DOHH2 (cell line): ENCODE measurements at regions not wholly inside any gene's neighbourhood (a gene's known extent, or its start where the extent isn't known, plus 50 kb on each side); places are given as distances from the start of the nearest gene placed in this dataset.

Source experiments
- H3F3A ChIP-seq: fragments of 200-600 bp; sonication (generic), shearing (Covaris generic); 2 replicates; pipeline ENCODE4 v1.6.0; 2016; ENCODE audit warnings: antibody characterized with exemption, mild to moderate bottlenecking; ENCODE audit not compliant: control insufficient read depth, insufficient read depth
- H3K27ac ChIP-seq: fragments of 200-600 bp; sonication (generic); 2 replicates; pipeline ENCODE4 v1.5.1; 2014; ENCODE audit warnings: low read depth, mild to moderate bottlenecking, low read length, moderate library complexity
- H3K27me3 ChIP-seq: fragments of 200-600 bp; sonication (generic); 2 replicates; pipeline ENCODE4 v1.6.1; 2014; ENCODE audit warnings: mild to moderate bottlenecking, low read length, mixed read lengths; ENCODE audit not compliant: control insufficient read depth
- H3K36me3 ChIP-seq: fragments of 200-600 bp; sonication (generic); 2 replicates; pipeline ENCODE4 v1.6.1; 2014; ENCODE audit warnings: mild to moderate bottlenecking, low read length, moderate library complexity, mixed read lengths; ENCODE audit not compliant: control insufficient read depth
- H3K4me1 ChIP-seq: fragments of 200-600 bp; sonication (generic); 2 replicates; pipeline ENCODE4 v1.6.1; 2014; ENCODE audit warnings: mild to moderate bottlenecking, low read length, mixed read lengths; ENCODE audit not compliant: control insufficient read depth
- H3K4me2 ChIP-seq: fragments of 200-600 bp; sonication (generic); 2 replicates; pipeline ENCODE4 v1.6.0; 2014; ENCODE audit warnings: mild to moderate bottlenecking, low read length, moderate library complexity
- H3K4me3 ChIP-seq: fragments of 200-600 bp; sonication (generic); 2 replicates; pipeline ENCODE4 v1.5.1; 2014; ENCODE audit warnings: mild to moderate bottlenecking, low read length, mixed read lengths
- H3K79me2 ChIP-seq: fragments of 200-600 bp; sonication (generic); 2 replicates; pipeline ENCODE4 v1.6.1; 2014; ENCODE audit warnings: mild to moderate bottlenecking, low read length, mixed read lengths; ENCODE audit not compliant: control insufficient read depth
- H3K9me2 ChIP-seq: fragments of 200-600 bp; sonication (generic); replicated peaks from 2 replicates; pipeline ENCODE4 v1.6.1; 2014; ENCODE audit warnings: mild to moderate bottlenecking, low read length, mixed read lengths; ENCODE audit not compliant: control insufficient read depth
- H3K9me3 ChIP-seq: fragments of 200-600 bp; sonication (generic); 2 replicates; pipeline ENCODE4 v1.6.1; 2014; ENCODE audit warnings: antibody characterized with exemption, low read length, mixed read lengths; ENCODE audit not compliant: control insufficient read depth, insufficient read depth
- H4K20me1 ChIP-seq: fragments of 200-600 bp; sonication (generic); 2 replicates; pipeline ENCODE4 v1.6.0; 2014; ENCODE audit warnings: low read depth, mild to moderate bottlenecking, antibody characterized with exemption, low read length, moderate library complexity; ENCODE audit not compliant: control insufficient read depth, insufficient read depth
- CTCF ChIP-seq: fragments of 200-600 bp; sonication (generic); IDR thresholded peaks from one replicate; pipeline ENCODE4 v1.5.1; 2014; ENCODE audit warnings: antibody characterized with exemption, mild to moderate bottlenecking, low read depth, low read length; ENCODE audit not compliant: poor library complexity, severe bottlenecking
- EZH2phosphoT487 ChIP-seq: fragments of 200-600 bp; sonication (generic); IDR thresholded peaks from 2 replicates; pipeline ENCODE4 v1.6.1; 2017; ENCODE audit warnings: borderline replicate concordance, mild to moderate bottlenecking, antibody characterized with exemption, low read length, moderate library complexity, mixed read lengths

- no peak for TF ChIP-seq CTCF
- no peak for TF ChIP-seq EZH2phosphoT487
- Histone ChIP-seq H3K27ac (no peak overlapping the region), H3K9me3 (no peaks in the 10 kb centered on the region), H3K4me2 (no peak overlapping the region), H3F3A (no peaks in the 10 kb centered on the region), H3K4me3 (no peak overlapping the region), H4K20me1 (no peaks in the 10 kb centered on the region), H3K27me3 (no peaks in the 10 kb centered on the region), H3K36me3 (no peaks in the 10 kb centered on the region), H3K79me2 (no peaks in the 10 kb centered on the region), H3K4me1 (no peaks in the 10 kb centered on the region), H3K9me2 (no peaks in the 10 kb centered on the region)
These were observed 128.7 kb upstream of the USP38 start for GRCh38 chr4:143055997-143056396.

- Histone ChIP-seq H3K27me3 (no peaks in the 10 kb centered on the region), H4K20me1 (no peaks in the 10 kb centered on the region), H3K9me3 (no peaks in the 10 kb centered on the region), H3K4me2 (no peak overlapping the region), H3K4me3 (no peak overlapping the region), H3K4me1 (no peaks in the 10 kb centered on the region), H3K36me3 (no peaks in the 10 kb centered on the region), H3F3A (no peaks in the 10 kb centered on the region), H3K27ac (no peak overlapping the region), H3K79me2 (no peaks in the 10 kb centered on the region), H3K9me2 (no peaks in the 10 kb centered on the region)
- TF ChIP-seq EZH2phosphoT487 (no peak), CTCF (no peak)
These were observed 113.4 kb upstream of the USP38 start for GRCh38 chr4:143071351-143071750.

GRCh38 chr4:143076723-143077122 lies 108.0 kb upstream of the USP38 start:
- Histone ChIP-seq H3K79me2 (no peaks in the 10 kb centered on the region), H3K4me2 (no peak overlapping the region), H4K20me1 (no peaks in the 10 kb centered on the region), H3F3A (no peaks in the 10 kb centered on the region), H3K4me1 (no peaks in the 10 kb centered on the region), H3K36me3 (no peaks in the 10 kb centered on the region), H3K27ac (no peak overlapping the region), H3K9me2 (no peaks in the 10 kb centered on the region; the same call in 1 of the 2 replicates), H3K4me3 (no peak overlapping the region), H3K9me3 (no peaks in the 10 kb centered on the region), H3K27me3 (no peaks in the 10 kb centered on the region)
- no peak for TF ChIP-seq CTCF
- TF ChIP-seq EZH2phosphoT487 = no peak

- TF ChIP-seq CTCF = no peak
- no peak for TF ChIP-seq EZH2phosphoT487
- Histone ChIP-seq H4K20me1 (no peaks in the 10 kb centered on the region), H3K4me3 (no peak overlapping the region), H3K9me3 (no peaks in the 10 kb centered on the region), H3K27ac (no peak overlapping the region), H3K36me3 (no peaks in the 10 kb centered on the region), H3K9me2 (no peaks in the 10 kb centered on the region), H3K79me2 (no peaks in the 10 kb centered on the region), H3K27me3 (peaks cover 7% of the 10 kb centered on the region; the same call in 1 of the 2 replicates), H3K4me2 (no peak overlapping the region), H3F3A (no peaks in the 10 kb centered on the region), H3K4me1 (no peaks in the 10 kb centered on the region)
These were observed 102.0 kb upstream of the USP38 start for GRCh38 chr4:143082701-143083100.
